CD8-positive, alpha-beta memory T cell (primary cell): ENCODE measurements at regions not wholly inside any gene's neighbourhood (a gene's known extent, or its start where the extent isn't known, plus 50 kb on each side); places are given as distances from the start of the nearest gene placed in this dataset.

Source experiments
- CTCF ChIA-PET: fragments of 350-600 bp; sonication (Branson Sonifier 250); formaldehyde crosslinking; loops from one replicate; lab custom pipeline; 2021; ENCODE audit warnings: antibody characterized with exemption; lab: Charles Lee
- POLR2A ChIA-PET: fragments of 350-600 bp; sonication (Branson Sonifier 250); formaldehyde crosslinking; loops from one replicate; lab custom pipeline; 2021; ENCODE audit warnings: antibody characterized with exemption; lab: Charles Lee
- DNase-seq, 5 donors: peaks; one replicate each; pipeline versions ENCODE4 v3.0.0 to v3.0.0-alpha.2; 2020 to 2022; ENCODE audit warnings: mixed read lengths in 1 of 5
- H3K27ac ChIP-seq: one replicate; pipeline ENCODE4 v1.7.0; 2013; ENCODE audit warnings: low read depth, mild to moderate bottlenecking, low read length, moderate library complexity
- H3K27me3 ChIP-seq: 2 replicates; pipeline ENCODE4 v1.7.0; 2013; ENCODE audit warnings: low read length, mild to moderate bottlenecking; ENCODE audit not compliant: insufficient read depth, poor library complexity, severe bottlenecking
- H3K36me3 ChIP-seq: 2 replicates; pipeline ENCODE4 v1.7.0; 2013; ENCODE audit warnings: mild to moderate bottlenecking, low read length, moderate library complexity; ENCODE audit not compliant: insufficient read depth
- H3K4me1 ChIP-seq: 2 replicates; pipeline ENCODE4 v1.7.0; 2013; ENCODE audit warnings: mild to moderate bottlenecking, low read length, moderate library complexity; ENCODE audit not compliant: insufficient read depth
- H3K4me3 ChIP-seq: 2 replicates; pipeline ENCODE4 v1.7.0; 2013; ENCODE audit warnings: mild to moderate bottlenecking, low read length
- H3K9me3 ChIP-seq: 2 replicates; pipeline ENCODE4 v1.7.0; 2013; ENCODE audit warnings: mild to moderate bottlenecking, low read length
- H3K27ac Mint-ChIP-seq, 8 donors: one replicate each; pipeline ENCODE4 v1.8.0; 2020 to 2021; ENCODE audit warnings: mixed read lengths in 8 of 8, mild to moderate bottlenecking in 6 of 8, inconsistent platforms in 3 of 8, moderate library complexity in 3 of 8
- H3K27me3 Mint-ChIP-seq, 2 donors: one replicate each; pipeline ENCODE4 v1.8.0; 2020 to 2021; ENCODE audit warnings: mixed read lengths in 2 of 2, mild to moderate bottlenecking in 1 of 2, moderate library complexity in 1 of 2
- H3K36me3 Mint-ChIP-seq, 3 donors: one replicate each; pipeline ENCODE4 v1.8.0; 2020 to 2021; ENCODE audit warnings: mixed read lengths in 3 of 3, inconsistent platforms in 1 of 3, mild to moderate bottlenecking in 1 of 3
- H3K4me1 Mint-ChIP-seq, 3 donors: one replicate each; pipeline ENCODE4 v1.8.0; 2020 to 2021; ENCODE audit warnings: mixed read lengths in 3 of 3, inconsistent platforms in 1 of 3, mild to moderate bottlenecking in 1 of 3
- H3K4me3 Mint-ChIP-seq, 7 donors: one replicate each; pipeline ENCODE4 v1.8.0; 2020 to 2021; ENCODE audit warnings: mixed read lengths in 7 of 7, mild to moderate bottlenecking in 6 of 7, moderate library complexity in 4 of 7, inconsistent platforms in 2 of 7
- H3K9me3 Mint-ChIP-seq, 5 donors: one replicate each; pipeline ENCODE4 v1.8.0; 2020 to 2022; ENCODE audit warnings: mixed read lengths in 5 of 5, mild to moderate bottlenecking in 3 of 5, moderate library complexity in 2 of 5, inconsistent platforms in 1 of 5

DNA sequence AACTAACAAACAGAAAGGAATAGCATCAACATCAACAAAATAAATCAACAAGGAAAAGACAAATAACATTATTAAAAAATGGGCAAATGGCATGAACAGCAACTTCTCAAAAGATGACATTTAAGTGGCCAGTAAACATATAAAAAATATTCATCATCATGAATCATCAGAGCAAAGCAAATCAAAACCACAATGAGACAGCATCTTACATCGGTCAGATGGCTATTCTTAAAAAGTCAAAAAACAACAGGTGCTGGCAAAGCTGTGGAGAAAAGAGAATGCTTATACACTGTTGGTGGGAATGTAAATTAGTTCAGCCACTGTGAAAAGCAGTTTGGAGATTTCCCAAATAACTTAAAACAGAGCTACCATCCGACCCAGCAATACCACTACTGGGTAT lies 327.1 kb downstream of the CMPK2 start:
- H3K27me3 Mint-ChIP-seq: peaks cover 0 to 7% of the 10 kb centered on the region in 2 donors
- H3K4me1 Mint-ChIP-seq: no peaks in the 10 kb centered on the region
- H3K4me3 Mint-ChIP-seq: no peak overlapping the region
- no peaks in the 10 kb centered on the region for H3K4me1 ChIP-seq
- H3K36me3 Mint-ChIP-seq: no peaks in the 10 kb centered on the region
- peaks cover 0 to 3% (median 0%) of the 10 kb centered on the region in 5 donors for H3K9me3 Mint-ChIP-seq
- no peak overlapping the region for H3K4me3 ChIP-seq
- POLR2A ChIA-PET: no interaction called here
- CTCF ChIA-PET: no interaction called here
- H3K27me3 ChIP-seq: no peaks in the 10 kb centered on the region
- H3K36me3 ChIP-seq: no peaks in the 10 kb centered on the region
- no peak for DNase-seq
- H3K9me3 ChIP-seq: no peaks in the 10 kb centered on the region
- H3K27ac ChIP-seq: no peak overlapping the region
- no peak overlapping the region for H3K27ac Mint-ChIP-seq

DNA sequence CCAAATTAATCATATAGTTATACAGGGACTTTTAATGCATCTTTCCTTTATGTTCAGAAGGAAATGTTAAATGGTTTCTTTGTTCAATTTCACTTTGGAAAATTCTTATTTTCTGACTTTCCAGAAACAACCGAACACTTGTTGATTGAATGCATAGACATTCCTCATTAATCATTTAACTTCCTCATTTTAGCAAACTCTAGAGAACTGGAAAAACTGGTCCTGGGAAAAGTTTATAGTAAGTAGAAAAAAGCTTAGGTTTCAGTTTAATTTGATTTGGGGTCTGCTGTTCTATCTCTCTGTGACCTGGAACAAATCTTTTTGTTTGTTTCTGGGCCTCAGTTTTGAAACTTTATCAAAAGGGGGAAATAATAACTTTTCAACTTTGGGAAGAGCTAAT lies 320.4 kb downstream of the CMPK2 start:
- Histone ChIP-seq H3K27me3 (no peaks in the 10 kb centered on the region), H3K9me3 (no peaks in the 10 kb centered on the region), H3K27ac (no peak overlapping the region), H3K4me1 (no peaks in the 10 kb centered on the region), H3K36me3 (no peaks in the 10 kb centered on the region), H3K4me3 (no peak overlapping the region)
- Mint-ChIP-seq H3K27ac (no peak overlapping the region), H3K27me3 (no peaks in the 10 kb centered on the region), H3K36me3 (no peaks in the 10 kb centered on the region), H3K4me1 (no peaks in the 10 kb centered on the region), H3K4me3 (no peak overlapping the region), H3K9me3 (peaks cover 0 to 11% (median 0%) of the 10 kb centered on the region in 5 donors)
- ChIA-PET POLR2A (no interaction called here), CTCF (no interaction called here)
- DNase-seq: no peak

- POLR2A ChIA-PET: no interaction called here
- no peaks in the 10 kb centered on the region for H3K36me3 ChIP-seq
- H3K4me1 ChIP-seq: no peaks in the 10 kb centered on the region
- no peaks in the 10 kb centered on the region for H3K27me3 ChIP-seq
- no peak overlapping the region for H3K4me3 ChIP-seq
- no peaks in the 10 kb centered on the region for H3K4me1 Mint-ChIP-seq
- no peaks in the 10 kb centered on the region for H3K36me3 Mint-ChIP-seq
- no peak for DNase-seq
- no peaks in the 10 kb centered on the region for H3K9me3 ChIP-seq
- CTCF ChIA-PET: no interaction called here
- H3K27ac Mint-ChIP-seq: peak overlapping the region in 1 of 8 donors; percentile 41
- H3K27ac ChIP-seq: no peak overlapping the region
- H3K9me3 Mint-ChIP-seq: peaks cover 0 to 11% (median 2%) of the 10 kb centered on the region in 5 donors
- H3K4me3 Mint-ChIP-seq: no peak overlapping the region
- no peaks in the 10 kb centered on the region for H3K27me3 Mint-ChIP-seq
Observed at GRCh38 chr2:6545795-6546194, 319.9 kb downstream of the CMPK2 start.

GRCh38 chr2:6554466-6554865 lies 311.2 kb downstream of the CMPK2 start:
- Mint-ChIP-seq H3K36me3 (no peaks in the 10 kb centered on the region), H3K27me3 (no peaks in the 10 kb centered on the region), H3K27ac (no peak overlapping the region), H3K4me3 (no peak overlapping the region), H3K9me3 (peaks cover 0 to 6% (median 0%) of the 10 kb centered on the region in 5 donors), H3K4me1 (no peaks in the 10 kb centered on the region)
- H3K9me3 ChIP-seq: no peaks in the 10 kb centered on the region
- no peaks in the 10 kb centered on the region for H3K27me3 ChIP-seq
- no peak for DNase-seq
- POLR2A ChIA-PET: no interaction called here
- no peaks in the 10 kb centered on the region for H3K4me1 ChIP-seq
- no peak overlapping the region for H3K27ac ChIP-seq
- H3K4me3 ChIP-seq: no peak overlapping the region
- CTCF ChIA-PET: no interaction called here
- no peaks in the 10 kb centered on the region for H3K36me3 ChIP-seq

DNA sequence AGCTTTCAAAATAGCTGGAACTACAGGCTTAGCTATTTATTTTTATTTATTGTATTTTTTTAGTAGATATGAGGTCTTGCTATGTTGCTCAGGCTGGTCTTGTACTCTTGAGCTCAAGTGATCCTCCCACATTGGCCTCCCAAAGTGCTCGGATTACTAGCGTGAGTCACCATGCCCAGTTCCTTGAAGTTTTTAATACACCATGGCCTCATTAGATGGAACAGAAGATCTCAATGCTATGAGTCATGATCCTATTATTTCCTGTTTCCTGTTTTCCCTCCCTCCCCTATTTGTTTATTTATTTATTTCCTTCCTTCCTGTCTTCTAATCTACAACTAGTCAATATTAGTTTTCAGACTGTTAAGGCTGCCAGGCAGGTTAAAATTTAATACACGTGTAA lies 309.0 kb downstream of the CMPK2 start:
- H3K27ac Mint-ChIP-seq: no peak overlapping the region

DNA sequence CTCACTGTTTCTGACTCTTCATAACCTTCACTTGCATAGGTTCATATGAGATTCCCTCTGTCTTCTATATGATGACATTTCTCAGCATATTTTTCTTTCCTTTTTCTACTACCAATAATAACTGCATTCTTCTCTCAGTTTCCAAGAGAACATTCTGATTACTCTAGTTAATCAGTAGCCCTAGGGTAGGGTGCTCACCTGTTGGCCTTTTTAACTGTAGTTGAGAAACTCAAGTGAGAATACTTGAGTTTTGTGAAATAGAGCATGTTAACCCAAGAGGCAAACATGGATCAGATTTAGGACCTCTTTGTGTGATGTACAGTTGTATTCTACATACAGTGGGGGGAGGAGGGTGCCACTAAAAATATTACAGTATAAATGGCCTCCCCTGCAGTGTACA lies 308.0 kb downstream of the CMPK2 start:
- Mint-ChIP-seq H3K4me1 (no peaks in the 10 kb centered on the region), H3K27me3 (no peaks in the 10 kb centered on the region), H3K36me3 (no peaks in the 10 kb centered on the region), H3K9me3 (peaks cover 0 to 4% (median 0%) of the 10 kb centered on the region in 5 donors), H3K4me3 (no peak overlapping the region), H3K27ac (no peak overlapping the region)
- Histone ChIP-seq H3K36me3 (no peaks in the 10 kb centered on the region), H3K4me3 (no peak overlapping the region), H3K9me3 (no peaks in the 10 kb centered on the region), H3K4me1 (no peaks in the 10 kb centered on the region), H3K27ac (no peak overlapping the region), H3K27me3 (no peaks in the 10 kb centered on the region)
- ChIA-PET CTCF (no interaction called here), POLR2A (no interaction called here)
- DNase-seq: no peak

More for the DNA sequence above, 309.0 kb downstream of the CMPK2 start:
- Mint-ChIP-seq H3K4me1 (no peaks in the 10 kb centered on the region), H3K27me3 (no peaks in the 10 kb centered on the region), H3K36me3 (no peaks in the 10 kb centered on the region), H3K4me3 (no peak overlapping the region), H3K9me3 (peaks cover 0 to 4% (median 0%) of the 10 kb centered on the region in 5 donors)
- no peaks in the 10 kb centered on the region for H3K36me3 ChIP-seq
- H3K9me3 ChIP-seq: no peaks in the 10 kb centered on the region
- CTCF ChIA-PET: no interaction called here
- H3K27me3 ChIP-seq: no peaks in the 10 kb centered on the region
- H3K4me3 ChIP-seq: no peak overlapping the region
- no peak overlapping the region for H3K27ac ChIP-seq
- DNase-seq: no peak
- POLR2A ChIA-PET: no interaction called here
- no peaks in the 10 kb centered on the region for H3K4me1 ChIP-seq

GRCh38 chr2:6562771-6563170 lies 302.9 kb downstream of the CMPK2 start:
- Histone ChIP-seq H3K36me3 (no peaks in the 10 kb centered on the region), H3K4me1 (no peaks in the 10 kb centered on the region), H3K4me3 (no peak overlapping the region), H3K27ac (no peak overlapping the region), H3K27me3 (no peaks in the 10 kb centered on the region), H3K9me3 (no peaks in the 10 kb centered on the region)
- H3K9me3 Mint-ChIP-seq: peaks cover 0 to under 1% (median 0%) of the 10 kb centered on the region in 5 donors
- ChIA-PET POLR2A (no interaction called here), CTCF (no interaction called here)
- H3K4me3 Mint-ChIP-seq: no peak overlapping the region
- H3K27me3 Mint-ChIP-seq: no peaks in the 10 kb centered on the region
- H3K4me1 Mint-ChIP-seq: no peaks in the 10 kb centered on the region
- no peak for DNase-seq
- no peak overlapping the region for H3K27ac Mint-ChIP-seq
- H3K36me3 Mint-ChIP-seq: no peaks in the 10 kb centered on the region

GRCh38 chr2:6564326-6564725 lies 301.4 kb downstream of the CMPK2 start:
- no peak for DNase-seq
- POLR2A ChIA-PET: no interaction called here

GRCh38 chr2:6574121-6574520 lies 291.6 kb downstream of the CMPK2 start:
- H3K27ac Mint-ChIP-seq: no peak overlapping the region
- ChIA-PET CTCF (no interaction called here), POLR2A (no interaction called here)
- peaks cover 0 to 3% of the 10 kb centered on the region in 2 donors for H3K27me3 Mint-ChIP-seq
- H3K36me3 ChIP-seq: no peaks in the 10 kb centered on the region
- H3K36me3 Mint-ChIP-seq: no peaks in the 10 kb centered on the region
- no peak for DNase-seq
- no peaks in the 10 kb centered on the region for H3K4me1 Mint-ChIP-seq
- H3K27ac ChIP-seq: no peak overlapping the region
- H3K9me3 ChIP-seq: no peaks in the 10 kb centered on the region
- H3K4me1 ChIP-seq: no peaks in the 10 kb centered on the region
- no peak overlapping the region for H3K4me3 ChIP-seq
- no peak overlapping the region for H3K4me3 Mint-ChIP-seq
- H3K27me3 ChIP-seq: no peaks in the 10 kb centered on the region
- H3K9me3 Mint-ChIP-seq: peaks cover 0 to 9% (median 0%) of the 10 kb centered on the region in 5 donors

More at GRCh38 chr2:6564326-6564725, 301.4 kb downstream of the CMPK2 start:
- CTCF ChIA-PET: no interaction called here
- Mint-ChIP-seq H3K4me1 (no peaks in the 10 kb centered on the region), H3K9me3 (peaks cover 0 to 3% (median 0%) of the 10 kb centered on the region in 5 donors), H3K27me3 (no peaks in the 10 kb centered on the region), H3K36me3 (no peaks in the 10 kb centered on the region), H3K4me3 (no peak overlapping the region), H3K27ac (no peak overlapping the region)
- H3K27ac ChIP-seq: no peak overlapping the region
- H3K9me3 ChIP-seq: no peaks in the 10 kb centered on the region
- H3K36me3 ChIP-seq: no peaks in the 10 kb centered on the region
- no peaks in the 10 kb centered on the region for H3K27me3 ChIP-seq
- no peak overlapping the region for H3K4me3 ChIP-seq
- H3K4me1 ChIP-seq: no peaks in the 10 kb centered on the region
